Prostate gland (tissue), 2 donors: ENCODE measurements at regions not wholly inside any gene's neighbourhood (a gene's known extent, or its start where the extent isn't known, plus 50 kb on each side); places are given as distances from the start of the nearest gene placed in this dataset.

Source experiments
- DNase-seq: peaks from one replicate; pipeline ENCODE4 v3.0.0-alpha.2; 2019; ENCODE audit warnings: low spot score
- H3K27ac ChIP-seq, 2 donors: fragments of 200-600 bp; sonication (generic); 2 replicates each; pipeline ENCODE4 v1.5.1; 2017 to 2019
- H3K27me3 ChIP-seq: fragments of 200-600 bp; sonication (generic); replicated peaks from 2 replicates; pipeline ENCODE4 v1.5.1; 2019; ENCODE audit not compliant: insufficient read depth
- H3K36me3 ChIP-seq, 2 donors: fragments of 200-600 bp; sonication (generic); 1 replicate in 1 of 2; 2 replicates in 1 of 2; pipeline versions ENCODE4 v1.5.1 to v1.8.1; 2017 to 2019
- H3K4me1 ChIP-seq: fragments of 200-600 bp; sonication (generic); replicated peaks from 2 replicates; pipeline ENCODE4 v1.5.1; 2019
- H3K4me3 ChIP-seq, 2 donors: fragments of 200-600 bp; sonication (generic); 2 replicates each; pipeline ENCODE4 v1.5.1; 2017 to 2019
- H3K9me3 ChIP-seq: fragments of 200-600 bp; sonication (generic); 2 replicates; pipeline ENCODE4 v1.5.1; 2017
- CTCF ChIP-seq, 4 experiments: fragments of 200-600 bp in 2 of 4; fragments of 450-650 bp in 2 of 4; sonication (generic) in 2 of 4; IDR thresholded peaks; 1 replicate in 3 of 4; 2 replicates in 1 of 4; pipeline ENCODE4 v1.5.1; 2016 to 2019; ENCODE audit warnings: antibody characterized with exemption in 4 of 4, mild to moderate bottlenecking in 2 of 4, moderate library complexity in 2 of 4
- POLR2A ChIP-seq: fragments of 450-650 bp; IDR thresholded peaks from one replicate; pipeline ENCODE4 v1.6.1; 2016; ENCODE audit warnings: antibody characterized with exemption, mild to moderate bottlenecking
- POLR2AphosphoS5 ChIP-seq: sonication (generic); formaldehyde crosslinking; IDR thresholded peaks from one replicate; pipeline ENCODE4 v1.6.1; 2017; ENCODE audit warnings: antibody characterized with exemption
- WGBS: methylation state at CpG from one replicate; pipeline ENCODE4 v1.1.5; 2018; 5-methylcytosine and 5-hydroxymethylcytosine counted together
- intact Hi-C: fragments of 100-400 bp; cut with DNase I; formaldehyde crosslinking; loops from one replicate; pipeline ENCODE4 v1.14.2; 2022

DNA sequence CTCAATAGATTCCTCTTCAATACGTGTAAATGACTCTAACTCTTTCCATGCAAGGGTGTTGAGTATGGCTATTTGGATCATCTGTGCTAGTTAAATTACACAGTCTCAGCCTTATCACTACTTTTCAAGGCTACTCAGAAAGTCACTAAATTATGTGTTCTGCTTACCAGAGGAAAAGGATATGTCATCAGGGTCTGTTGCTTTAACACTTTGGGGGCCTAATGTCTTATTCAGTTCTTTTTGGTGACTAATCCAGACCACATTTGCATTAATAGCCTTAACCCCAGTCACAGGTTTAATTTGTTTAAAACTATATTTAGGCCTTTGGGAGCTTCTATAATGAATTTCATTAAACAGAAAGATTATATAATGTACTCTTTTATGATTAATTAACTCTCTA is 649.3 kb downstream of the RPS29 start:
- intact Hi-C loops, result no loop called here
- Histone ChIP-seq H3K27me3 (no peaks in the 10 kb centered on the region), H3K4me3 (no peak overlapping the region), H3K9me3 (no peaks in the 10 kb centered on the region), H3K36me3 (no peaks in the 10 kb centered on the region), H3K4me1 (no peaks in the 10 kb centered on the region), H3K27ac (no peak overlapping the region)
- WGBS, result 44% methylated on average over 1 of the region's 1 CpG
- TF ChIP-seq CTCF (IDR thresholded peaks at IDR 0.05) (no peak), POLR2AphosphoS5 (no peak), POLR2A (no peak)
- no peak for DNase-seq

- H3K36me3 ChIP-seq, result no peaks in the 10 kb centered on the region
- no peaks in the 10 kb centered on the region for H3K9me3 ChIP-seq
- DNase-seq, result no peak
- 52% methylated on average over 2 of the region's 2 CpGs for WGBS
- no peak overlapping the region for H3K27ac ChIP-seq
- no peaks in the 10 kb centered on the region for H3K4me1 ChIP-seq
- intact Hi-C loops, result no loop called here
- no peak overlapping the region for H3K4me3 ChIP-seq
- no peaks in the 10 kb centered on the region for H3K27me3 ChIP-seq
- TF ChIP-seq POLR2AphosphoS5, result no peak
- no peak for TF ChIP-seq POLR2A
- TF ChIP-seq CTCF (IDR thresholded peaks at IDR 0.05), result no peak
Observed at GRCh38 chr14:48936362-48936761, 649.8 kb downstream of the RPS29 start.

DNA sequence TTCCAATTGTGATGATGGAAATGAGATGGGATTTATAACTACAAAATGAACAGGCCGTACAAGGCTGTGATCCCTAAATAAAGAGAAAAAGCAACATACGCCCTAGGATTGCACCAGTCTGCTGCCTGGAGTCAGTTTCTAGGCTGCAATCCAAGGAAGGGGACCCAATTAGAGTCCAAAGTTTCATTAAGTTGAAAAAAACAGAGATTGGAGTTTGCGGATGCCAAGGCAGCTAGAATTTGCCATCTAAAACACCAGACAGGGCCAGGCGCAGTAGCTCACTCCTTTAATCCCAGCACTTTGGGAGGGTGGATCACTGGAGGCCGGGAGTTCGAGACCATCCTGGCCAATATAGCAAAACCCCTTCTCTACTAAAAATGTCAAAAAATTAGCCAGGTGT is 661.0 kb downstream of the RPS29 start:
- intact Hi-C loops, result no loop called here
- H3K4me1 ChIP-seq, result no peaks in the 10 kb centered on the region
- H3K9me3 ChIP-seq, result no peaks in the 10 kb centered on the region
- DNase-seq, result no peak
- H3K36me3 ChIP-seq, result no peaks in the 10 kb centered on the region
- no peak overlapping the region for H3K4me3 ChIP-seq
- H3K27ac ChIP-seq, result no peak overlapping the region
- WGBS, result 87% methylated on average over 6 of the region's 6 CpGs
- TF ChIP-seq POLR2AphosphoS5, result no peak
- TF ChIP-seq CTCF (IDR thresholded peaks at IDR 0.05), result no peak
- TF ChIP-seq POLR2A, result no peak
- H3K27me3 ChIP-seq, result no peaks in the 10 kb centered on the region

GRCh38 chr14:48914921-48915320 is 671.3 kb downstream of the RPS29 start:
- intact Hi-C loops, result no loop called here
- Histone ChIP-seq H3K4me3 (no peak overlapping the region), H3K9me3 (no peaks in the 10 kb centered on the region), H3K4me1 (no peaks in the 10 kb centered on the region), H3K27ac (no peak overlapping the region), H3K36me3 (no peaks in the 10 kb centered on the region), H3K27me3 (no peaks in the 10 kb centered on the region)
- 70% methylated on average over 4 of the region's 4 CpGs for WGBS
- DNase-seq, result no peak
- TF ChIP-seq POLR2AphosphoS5 (no peak), POLR2A (no peak), CTCF (IDR thresholded peaks at IDR 0.05) (no peak)

DNA sequence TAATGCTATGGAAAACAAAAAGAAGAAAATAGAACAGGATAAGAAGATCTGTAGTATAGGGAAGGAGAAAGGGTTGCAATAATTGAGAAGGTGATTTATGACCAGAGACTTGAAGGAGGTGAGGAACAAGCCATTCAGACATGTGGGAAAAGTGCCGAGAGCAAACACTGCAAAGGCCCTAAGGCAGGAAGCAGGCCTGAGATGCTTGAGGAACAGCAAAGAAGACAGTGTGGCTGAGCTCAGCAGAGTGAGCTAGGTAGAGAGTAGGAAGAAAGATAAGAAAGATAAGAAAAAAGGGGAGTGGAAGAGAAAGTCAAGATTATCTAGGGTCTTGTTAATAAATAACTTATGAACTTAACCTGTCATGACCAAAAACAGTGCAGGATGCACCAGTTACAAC is 671.8 kb downstream of the RPS29 start:
- WGBS, result 53% methylated on average over 1 of the region's 1 CpG
- H3K4me1 ChIP-seq, result no peaks in the 10 kb centered on the region
- DNase-seq, result no peak

More for the DNA sequence above, 671.8 kb downstream of the RPS29 start:
- no peaks in the 10 kb centered on the region for H3K9me3 ChIP-seq
- no peaks in the 10 kb centered on the region for H3K36me3 ChIP-seq
- intact Hi-C loops, result no loop called here
- no peak overlapping the region for H3K27ac ChIP-seq
- TF ChIP-seq POLR2AphosphoS5, result no peak
- no peaks in the 10 kb centered on the region for H3K27me3 ChIP-seq
- no peak overlapping the region for H3K4me3 ChIP-seq
